ENCODE measurements at regions not wholly inside any gene's neighbourhood (a gene's known extent, or its start where the extent isn't known, plus 50 kb on each side); places are given as distances from the start of the nearest gene placed in this dataset.
"Not testable (repeated sequence)": the region's sequence is repeated elsewhere in the genome, so short reads cannot be mapped to it uniquely, and the experiment has no call there.

- dilution Hi-C loops (cut with MboI; ENCODE audit: extremely low pct_ligation_motif_present, low sequenced_read_pairs); H4K20me1 ChIP-seq (ENCODE audit: control insufficient read depth, extremely low read depth, insufficient read depth, low read length); H3K36me3 ChIP-seq (ENCODE audit: control insufficient read depth in 2 of 2, extremely low read depth in 1 of 2, insufficient read depth in 2 of 2, low read length in 2 of 2); H3K9ac ChIP-seq (ENCODE audit: control insufficient read depth, extremely low read depth, insufficient read depth, low read length); H3K27ac ChIP-seq (ENCODE audit: control insufficient read depth, insufficient read depth, low read length); H3K79me2 ChIP-seq (ENCODE audit: control insufficient read depth, insufficient read depth, low read length); FAIRE-seq; H3K27me3 ChIP-seq (ENCODE audit: control insufficient read depth, extremely low read depth, insufficient read depth, low read length); H3K9me1 ChIP-seq (ENCODE audit: control insufficient read depth, extremely low read depth, insufficient read depth, low read length); H2AFZ ChIP-seq (ENCODE audit: control insufficient read depth, low read length); H3K4me2 ChIP-seq (ENCODE audit: control insufficient read depth, extremely low read depth, insufficient read depth, low read depth, low read length); H3K4me3 ChIP-seq (ENCODE audit: control insufficient read depth in 2 of 3, extremely low read depth in 1 of 3, insufficient read depth in 2 of 3, low read depth in 1 of 3, low read length in 3 of 3); DNase-seq (ENCODE audit: low read depth, low spot score); H3K9me3 ChIP-seq (ENCODE audit: control insufficient read depth, low read depth, low read length): not testable (repeated sequence)
- peaks cover 10% of the 10 kb centered on the region for H3K4me1 ChIP-seq (ENCODE audit: control insufficient read depth, extremely low read depth, insufficient read depth, low read length)
Measured at GRCh38 chr5:50591338-50591737, 75.1 kb upstream of the PARP8 start.

- Histone ChIP-seq H3K27me3 (ENCODE audit: control insufficient read depth, extremely low read depth, insufficient read depth, low read length) (no peaks in the 10 kb centered on the region), H3K9me1 (ENCODE audit: control insufficient read depth, extremely low read depth, insufficient read depth, low read length) (no peaks in the 10 kb centered on the region), H2AFZ (ENCODE audit: control insufficient read depth, low read length) (no peak overlapping the region), H3K4me3 (ENCODE audit: control insufficient read depth in 2 of 3, extremely low read depth in 1 of 3, insufficient read depth in 2 of 3, low read depth in 1 of 3, low read length in 3 of 3) (no peak overlapping the region), H3K79me2 (ENCODE audit: control insufficient read depth, insufficient read depth, low read length) (no peaks in the 10 kb centered on the region), H4K20me1 (ENCODE audit: control insufficient read depth, extremely low read depth, insufficient read depth, low read length) (no peaks in the 10 kb centered on the region), H3K9me3 (ENCODE audit: control insufficient read depth, low read depth, low read length) (no peaks in the 10 kb centered on the region), H3K9ac (ENCODE audit: control insufficient read depth, extremely low read depth, insufficient read depth, low read length) (no peak overlapping the region), H3K36me3 (ENCODE audit: control insufficient read depth in 2 of 2, extremely low read depth in 1 of 2, insufficient read depth in 2 of 2, low read length in 2 of 2) (no peaks in the 10 kb centered on the region), H3K4me2 (ENCODE audit: control insufficient read depth, extremely low read depth, insufficient read depth, low read depth, low read length) (no peak overlapping the region), H3K27ac (ENCODE audit: control insufficient read depth, insufficient read depth, low read length) (no peak overlapping the region), H3K4me1 (ENCODE audit: control insufficient read depth, extremely low read depth, insufficient read depth, low read length) (peaks cover 10% of the 10 kb centered on the region)
- dilution Hi-C loops (cut with MboI; ENCODE audit: extremely low pct_ligation_motif_present, low sequenced_read_pairs) = no loop called here
- FAIRE-seq (no peak), DNase-seq (ENCODE audit: low read depth, low spot score) (no peak)
- TF ChIP-seq EZH2 (IDR thresholded peaks at IDR 0.05; ENCODE audit: low read length) (no peak), CTCF (optimal IDR thresholded peaks at IDR 0.05 in 1 of 3, IDR thresholded peaks at IDR 0.05 in 1 of 3, conservative IDR thresholded peaks at IDR 0.05 in 1 of 3; ENCODE audit: extremely low read depth in 1 of 3, insufficient read depth in 2 of 3, low read length in 3 of 3) (no peak)
Measured at GRCh38 chr5:50593681-50594080, 72.8 kb upstream of the PARP8 start.

- H3K27ac ChIP-seq (ENCODE audit: control insufficient read depth, insufficient read depth, low read length) = no peak overlapping the region
- H2AFZ ChIP-seq (ENCODE audit: control insufficient read depth, low read length) = no peak overlapping the region
- peak overlapping the region; percentile 51 for H3K4me2 ChIP-seq (ENCODE audit: control insufficient read depth, extremely low read depth, insufficient read depth, low read depth, low read length)
- no peak for TF ChIP-seq EZH2 (IDR thresholded peaks at IDR 0.05; ENCODE audit: low read length)
- TF ChIP-seq CTCF (optimal IDR thresholded peaks at IDR 0.05 in 1 of 3, IDR thresholded peaks at IDR 0.05 in 1 of 3, conservative IDR thresholded peaks at IDR 0.05 in 1 of 3; ENCODE audit: extremely low read depth in 1 of 3, insufficient read depth in 2 of 3, low read length in 3 of 3) = no peak
- peak; percentile 76 for FAIRE-seq
- no peak overlapping the region for H3K4me3 ChIP-seq (ENCODE audit: control insufficient read depth in 2 of 3, extremely low read depth in 1 of 3, insufficient read depth in 2 of 3, low read depth in 1 of 3, low read length in 3 of 3)
- no peaks in the 10 kb centered on the region for H3K9me3 ChIP-seq (ENCODE audit: control insufficient read depth, low read depth, low read length)
- no peaks in the 10 kb centered on the region for H3K79me2 ChIP-seq (ENCODE audit: control insufficient read depth, insufficient read depth, low read length)
- dilution Hi-C loops (cut with MboI; ENCODE audit: extremely low pct_ligation_motif_present, low sequenced_read_pairs) = no loop called here
- H3K9me1 ChIP-seq (ENCODE audit: control insufficient read depth, extremely low read depth, insufficient read depth, low read length) = no peaks in the 10 kb centered on the region
- H4K20me1 ChIP-seq (ENCODE audit: control insufficient read depth, extremely low read depth, insufficient read depth, low read length) = no peaks in the 10 kb centered on the region
- no peaks in the 10 kb centered on the region for H3K36me3 ChIP-seq (ENCODE audit: control insufficient read depth in 2 of 2, extremely low read depth in 1 of 2, insufficient read depth in 2 of 2, low read length in 2 of 2)
- no peak overlapping the region for H3K9ac ChIP-seq (ENCODE audit: control insufficient read depth, extremely low read depth, insufficient read depth, low read length)
- H3K4me1 ChIP-seq (ENCODE audit: control insufficient read depth, extremely low read depth, insufficient read depth, low read length) = peaks cover 10% of the 10 kb centered on the region
- peak; percentile 33 for DNase-seq (ENCODE audit: low read depth, low spot score)
- no peaks in the 10 kb centered on the region for H3K27me3 ChIP-seq (ENCODE audit: control insufficient read depth, extremely low read depth, insufficient read depth, low read length)
Measured at GRCh38 chr5:50595199-50595598, 71.2 kb upstream of the PARP8 start.

- dilution Hi-C loops (cut with MboI; ENCODE audit: extremely low pct_ligation_motif_present, low sequenced_read_pairs); H3K4me1 ChIP-seq (ENCODE audit: control insufficient read depth, extremely low read depth, insufficient read depth, low read length); H3K36me3 ChIP-seq (ENCODE audit: control insufficient read depth in 2 of 2, extremely low read depth in 1 of 2, insufficient read depth in 2 of 2, low read length in 2 of 2); DNase-seq (ENCODE audit: low read depth, low spot score); H4K20me1 ChIP-seq (ENCODE audit: control insufficient read depth, extremely low read depth, insufficient read depth, low read length); H3K9me1 ChIP-seq (ENCODE audit: control insufficient read depth, extremely low read depth, insufficient read depth, low read length); H3K79me2 ChIP-seq (ENCODE audit: control insufficient read depth, insufficient read depth, low read length); H3K4me2 ChIP-seq (ENCODE audit: control insufficient read depth, extremely low read depth, insufficient read depth, low read depth, low read length); H3K4me3 ChIP-seq (ENCODE audit: control insufficient read depth in 2 of 3, extremely low read depth in 1 of 3, insufficient read depth in 2 of 3, low read depth in 1 of 3, low read length in 3 of 3); H2AFZ ChIP-seq (ENCODE audit: control insufficient read depth, low read length); H3K27ac ChIP-seq (ENCODE audit: control insufficient read depth, insufficient read depth, low read length); H3K27me3 ChIP-seq (ENCODE audit: control insufficient read depth, extremely low read depth, insufficient read depth, low read length); H3K9me3 ChIP-seq (ENCODE audit: control insufficient read depth, low read depth, low read length); H3K9ac ChIP-seq (ENCODE audit: control insufficient read depth, extremely low read depth, insufficient read depth, low read length); FAIRE-seq: not testable (repeated sequence)
Measured at GRCh38 chr5:50601576-50601975, 64.9 kb upstream of the PARP8 start.

All from keratinocyte (primary cell).